Stimulated activated CD4-positive, alpha-beta T cell treated with anti-CD3 and anti-CD28 coated beads, TNF-alpha, amount 100 ng/mL, for 4 hours (primary cell): ENCODE measurements at regions not wholly inside any gene's neighbourhood (a gene's known extent, or its start where the extent isn't known, plus 50 kb on each side); places are given as distances from the start of the nearest gene placed in this dataset.
"Not testable (repeated sequence)": the region's sequence is repeated elsewhere in the genome, so short reads cannot be mapped to it uniquely, and the experiment has no call there.

ENCODE experiments used
- DNase-seq, 3 experiments: peaks; one replicate each; pipeline ENCODE4 v3.0.0-alpha.2; 2020; ENCODE audit warnings: low read depth in 3 of 3

- DNase-seq, result not testable (repeated sequence)
Measured at GRCh38 chr12:68552605-68553195, 58.0 kb upstream of the RAP1B start.

DNA sequence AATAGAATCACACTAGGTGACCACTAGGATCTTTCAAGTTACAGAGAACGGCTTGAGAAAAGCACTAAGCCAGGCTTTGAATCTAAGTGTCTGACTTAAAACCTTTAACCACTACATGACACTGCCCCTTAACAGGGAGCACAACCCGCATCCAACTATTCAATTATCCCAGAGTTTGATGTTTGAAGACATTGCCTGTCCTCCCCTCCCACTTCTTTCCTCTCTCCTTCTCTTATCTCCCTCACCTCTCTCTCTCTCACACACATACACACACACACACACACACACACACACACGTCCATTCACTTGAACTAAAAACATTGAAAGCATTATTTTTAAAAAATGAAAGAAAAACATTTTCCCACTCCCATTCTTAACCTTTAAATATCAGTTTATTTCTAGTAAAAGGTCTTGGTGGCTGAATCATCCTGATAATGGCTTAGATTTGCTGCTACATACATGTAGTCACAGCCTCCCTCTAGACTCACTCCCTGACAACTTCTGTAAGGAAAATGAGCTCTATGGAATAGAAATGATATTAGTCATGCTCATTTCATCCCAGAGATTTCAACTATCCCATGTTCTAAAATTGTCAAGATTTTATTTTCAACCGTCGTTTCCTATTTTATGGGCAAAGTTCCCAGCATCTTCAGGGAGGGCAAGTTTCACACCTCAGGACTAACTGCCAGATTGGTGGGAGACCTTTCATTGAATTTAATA lies 53.5 kb upstream of the RAP1B start:
- DNase-seq, result no peak

DNA sequence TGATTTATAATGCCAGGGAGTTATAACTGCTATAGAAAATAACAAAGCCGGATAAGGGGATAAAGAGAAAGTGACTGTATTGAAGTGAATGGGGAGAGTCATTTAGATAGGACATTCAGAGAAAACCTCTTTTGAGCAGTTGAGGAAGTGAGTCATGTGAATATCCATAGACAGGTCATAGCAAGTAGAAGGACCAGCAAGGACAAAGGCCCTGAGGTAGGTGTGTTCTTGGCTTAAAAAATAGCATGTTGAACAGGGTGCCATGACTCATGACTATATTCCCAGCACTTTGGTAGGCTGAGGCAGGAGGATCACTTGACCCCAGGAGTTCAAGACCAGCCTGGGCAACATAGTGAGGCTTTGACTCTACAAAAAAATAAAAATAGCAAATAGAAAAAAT lies 51.5 kb upstream of the RAP1B start:
- DNase-seq, result no peak

DNA sequence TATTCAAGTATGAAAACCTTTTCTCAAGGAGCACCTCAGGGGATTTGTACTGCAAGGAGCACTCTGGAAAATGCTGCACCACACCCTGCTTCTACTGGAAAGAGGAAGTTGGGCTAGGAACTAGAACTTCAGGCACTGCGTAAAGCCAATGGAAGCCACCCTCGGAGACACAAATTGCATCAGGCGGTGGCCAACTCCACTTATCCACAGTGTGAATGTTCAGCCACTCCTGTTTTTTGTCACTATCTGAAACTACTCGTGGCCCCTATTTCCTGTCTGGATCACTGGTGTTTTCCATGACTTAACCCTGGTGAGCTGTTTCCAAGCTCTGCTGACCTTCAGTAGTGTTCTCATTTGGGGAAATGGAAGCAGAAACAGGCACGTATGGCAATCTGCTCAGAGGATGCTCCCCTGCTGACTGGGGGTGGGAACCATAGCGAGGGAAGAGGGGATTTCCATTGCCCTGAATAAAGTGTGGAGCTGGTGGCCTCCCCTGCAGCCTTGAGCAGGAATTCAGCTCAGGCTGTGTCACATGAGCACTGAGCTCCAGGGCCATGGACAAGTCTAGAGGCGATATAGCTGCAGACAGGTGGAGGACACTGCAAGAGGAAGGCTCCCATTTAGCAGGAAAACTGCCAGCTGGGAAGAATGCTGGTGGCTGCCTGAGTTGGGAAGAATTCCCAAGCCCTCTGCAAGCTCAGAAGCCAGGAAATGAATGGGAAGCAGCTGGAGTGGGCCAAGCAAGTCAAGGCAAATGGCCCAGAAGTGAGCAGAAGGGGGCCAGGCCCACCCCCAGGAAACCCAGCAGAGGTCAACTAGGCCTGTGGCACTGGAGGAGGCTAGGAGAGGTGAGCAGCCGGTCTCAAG lies 50.5 kb upstream of the RAP1B start:
- DNase-seq, result no peak

DNA sequence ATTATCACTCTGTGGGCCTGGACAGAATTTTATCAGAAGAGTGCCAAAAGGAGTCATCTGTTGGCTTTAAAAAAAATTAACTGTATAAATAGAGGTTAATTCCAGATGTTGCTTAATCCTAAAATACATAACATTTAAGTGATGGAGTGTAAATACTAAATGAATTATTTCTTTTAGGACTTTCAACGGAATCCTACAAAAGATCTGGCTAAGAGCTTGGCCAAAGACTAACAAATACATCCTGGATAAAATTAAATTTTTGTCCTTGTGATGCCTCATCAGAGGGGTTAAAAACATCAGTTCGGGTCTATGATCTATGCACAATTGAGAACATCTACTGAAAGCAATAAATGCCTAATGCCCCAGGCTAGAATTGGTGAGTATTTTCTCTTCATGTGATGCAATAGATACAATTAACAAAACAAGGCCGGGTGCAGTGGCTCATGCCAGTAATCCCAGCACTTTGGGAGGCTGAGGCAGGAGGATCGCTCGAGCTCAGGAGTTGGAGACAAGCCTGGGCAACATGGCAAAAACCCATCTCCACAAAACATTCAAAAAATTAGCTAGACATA lies 49.8 kb upstream of the RAP1B start:
- DNase-seq, result no peak
